WTC11 (cell line): ENCODE measurements at regions not wholly inside any gene's neighbourhood (a gene's known extent, or its start where the extent isn't known, plus 50 kb on each side); places are given as distances from the start of the nearest gene placed in this dataset.
"Not testable (repeated sequence)": the region's sequence is repeated elsewhere in the genome, so short reads cannot be mapped to it uniquely, and the experiment has no call there.

ENCODE experiments used
- ATAC-seq: fragments of 200-7000 bp; cut with Tn5 transposase; 2 replicates; pipeline ENCODE4 v1.10.0; 2021; ENCODE audit warnings: mild to moderate bottlenecking, moderate library complexity
- CTCF ChIA-PET: fragments of 300-600 bp; sonication (Branson Sonifier 250); formaldehyde crosslinking; loops from one replicate; lab custom pipeline; 2021; ENCODE audit warnings: antibody characterized with exemption; lab: Charles Lee
- POLR2A ChIA-PET: fragments of 350-600 bp; sonication (Branson Sonifier 250); formaldehyde crosslinking; loops from one replicate; lab custom pipeline; 2021; ENCODE audit warnings: antibody characterized with exemption; lab: Charles Lee
- DNase-seq: peaks from one replicate; pipeline ENCODE4 v3.0.0; 2021; ENCODE audit warnings: low spot score
- H3K27ac Mint-ChIP-seq: 2 replicates; pipeline ENCODE4 v1.8.0; 2021; ENCODE audit warnings: mixed read lengths
- H3K27me3 Mint-ChIP-seq: 2 replicates; pipeline ENCODE4 v1.8.0; 2021; ENCODE audit warnings: low read depth, mild to moderate bottlenecking, moderate library complexity, mixed read lengths
- H3K36me3 Mint-ChIP-seq: 2 replicates; pipeline ENCODE4 v1.8.0; 2021; ENCODE audit warnings: mixed read lengths
- H3K4me1 Mint-ChIP-seq: 2 replicates; pipeline ENCODE4 v1.8.0; 2022; ENCODE audit warnings: mixed read lengths
- H3K4me3 Mint-ChIP-seq: 2 replicates; pipeline ENCODE4 v1.8.0; 2021; ENCODE audit warnings: mild to moderate bottlenecking, moderate library complexity, mixed read lengths
- H3K9me3 Mint-ChIP-seq: 2 replicates; pipeline ENCODE4 v1.8.0; 2021; ENCODE audit warnings: mixed read lengths
- ATF2 ChIP-seq: sonication (generic); formaldehyde crosslinking; IDR thresholded peaks from 2 replicates; pipeline ENCODE4 v1.8.1; 2022; ENCODE audit warnings: low read depth, missing genetic modification reagents, borderline replicate concordance
- CBFB ChIP-seq: sonication (generic); formaldehyde crosslinking; IDR thresholded peaks from 2 replicates; pipeline ENCODE4 v1.8.1; 2022; ENCODE audit warnings: mild to moderate bottlenecking, low read depth, missing genetic modification reagents
- E2F4 ChIP-seq: sonication (generic); formaldehyde crosslinking; IDR thresholded peaks from 2 replicates; pipeline ENCODE4 v1.8.1; 2022; ENCODE audit warnings: low read depth, mild to moderate bottlenecking, moderate library complexity, missing genetic modification reagents, borderline replicate concordance
- ERG ChIP-seq: fragments of 250-450 bp; sonication (Bioruptor Pico); IDR thresholded peaks from 2 replicates; pipeline ENCODE4 v1.8.0; 2021; ENCODE audit warnings: mild to moderate bottlenecking
- ETV6 ChIP-seq: sonication (generic); formaldehyde crosslinking; IDR thresholded peaks from 2 replicates; pipeline ENCODE4 v1.8.1; 2022; ENCODE audit warnings: mild to moderate bottlenecking, missing genetic modification reagents
- FOXJ3 ChIP-seq: sonication (generic); formaldehyde crosslinking; IDR thresholded peaks from 2 replicates; pipeline ENCODE4 v1.9.0; 2021; ENCODE audit warnings: missing genetic modification reagents, mild to moderate bottlenecking, borderline replicate concordance
- GTF2I ChIP-seq: fragments of 250-450 bp; sonication (Bioruptor Pico); conservative IDR thresholded peaks from 2 replicates; pipeline ENCODE4 v1.4.0; 2021; ENCODE audit warnings: mild to moderate bottlenecking
- IRF2 ChIP-seq: sonication (generic); formaldehyde crosslinking; IDR thresholded peaks from 2 replicates; pipeline ENCODE4 v1.8.0; 2022; ENCODE audit warnings: low read depth, missing genetic modification reagents, borderline replicate concordance
- JAZF1 ChIP-seq: fragments of 250-450 bp; sonication (Bioruptor Pico); IDR thresholded peaks from 2 replicates; pipeline ENCODE4 v1.9.0; 2021; ENCODE audit warnings: moderate library complexity, mild to moderate bottlenecking, inconsistent platforms
- MYBL2 ChIP-seq: sonication (generic); formaldehyde crosslinking; IDR thresholded peaks from 2 replicates; pipeline ENCODE4 v1.8.1; 2023; ENCODE audit warnings: mild to moderate bottlenecking, moderate library complexity, missing genetic modification reagents
- NR2C2 ChIP-seq: sonication (generic); formaldehyde crosslinking; IDR thresholded peaks from 2 replicates; pipeline ENCODE4 v1.8.0; 2022; ENCODE audit warnings: mild to moderate bottlenecking, missing genetic modification reagents
- NR3C1 ChIP-seq: sonication (generic); formaldehyde crosslinking; conservative IDR thresholded peaks from 2 replicates; pipeline ENCODE4 v1.8.1; 2023; ENCODE audit warnings: low read depth, mild to moderate bottlenecking, missing genetic modification reagents
- SOX15 ChIP-seq: fragments of 250-450 bp; sonication (Bioruptor Pico); IDR thresholded peaks from 2 replicates; pipeline ENCODE4 v1.9.0; 2021; ENCODE audit warnings: mild to moderate bottlenecking
- SP1 ChIP-seq: sonication (generic); formaldehyde crosslinking; conservative IDR thresholded peaks from 2 replicates; pipeline ENCODE4 v1.8.1; 2022; ENCODE audit warnings: missing genetic modification reagents
- TCF7 ChIP-seq: sonication (generic); formaldehyde crosslinking; IDR thresholded peaks from 2 replicates; pipeline ENCODE4 v1.8.0; 2022; ENCODE audit warnings: mild to moderate bottlenecking, low read depth, missing genetic modification reagents, moderate library complexity
- TP53 ChIP-seq: sonication (generic); formaldehyde crosslinking; IDR thresholded peaks from 2 replicates; pipeline ENCODE4 v1.8.1; 2023; ENCODE audit warnings: mild to moderate bottlenecking, missing genetic modification reagents
- ZBTB21 ChIP-seq: sonication (generic); formaldehyde crosslinking; IDR thresholded peaks from 2 replicates; pipeline ENCODE4 v1.8.1; 2023; ENCODE audit warnings: mild to moderate bottlenecking, missing genetic modification reagents, borderline replicate concordance
- ZNF121 ChIP-seq: sonication (generic); formaldehyde crosslinking; IDR thresholded peaks from 2 replicates; pipeline ENCODE4 v1.8.0; 2023; ENCODE audit warnings: missing genetic modification reagents
- ZNF138 ChIP-seq: sonication (generic); formaldehyde crosslinking; conservative IDR thresholded peaks from 2 replicates; pipeline ENCODE4 v1.8.1; 2022; ENCODE audit warnings: mild to moderate bottlenecking, moderate library complexity, missing genetic modification reagents
- ZNF232 ChIP-seq: sonication (generic); formaldehyde crosslinking; IDR thresholded peaks from 2 replicates; pipeline ENCODE4 v1.8.0; 2022; ENCODE audit warnings: mild to moderate bottlenecking, missing genetic modification reagents
- ZNF416 ChIP-seq: fragments of 250-450 bp; sonication (Bioruptor Pico); IDR thresholded peaks from 2 replicates; pipeline ENCODE4 v1.9.0; 2021; ENCODE audit warnings: mild to moderate bottlenecking, inconsistent platforms
- ZNF512 ChIP-seq: sonication (generic); formaldehyde crosslinking; IDR thresholded peaks from 2 replicates; pipeline ENCODE4 v1.8.1; 2022; ENCODE audit warnings: missing genetic modification reagents, borderline replicate concordance

- TF ChIP-seq E2F4 (CRISPR knock-in tag) (no peak), TCF7 (CRISPR knock-in tag) (no peak)
Measured at GRCh38 chr1:233744779-233745513, 131.0 kb downstream of the KCNK1 start (continued).

- no peak for DNase-seq
- H3K9me3 Mint-ChIP-seq = peaks cover 6% of the 10 kb centered on the region; the same call in 1 of the 2 replicates
- peaks cover 7% of the 10 kb centered on the region for H3K4me1 Mint-ChIP-seq
- POLR2A ChIA-PET = no interaction called here
- no peak overlapping the region for H3K27ac Mint-ChIP-seq
- TF ChIP-seq SOX15 (CRISPR knock-in tag) (no peak), MYBL2 (CRISPR knock-in tag) (no peak), ZNF416 (CRISPR knock-in tag) (no peak), ZNF512 (CRISPR knock-in tag) (no peak), NR2C2 (CRISPR knock-in tag) (no peak), JAZF1 (no peak), ZNF232 (CRISPR knock-in tag) (no peak), ATF2 (no peak), CBFB (no peak), TCF7 (CRISPR knock-in tag) (no peak), ZNF138 (CRISPR knock-in tag) (no peak), IRF2 (CRISPR knock-in tag) (no peak), TP53 (CRISPR knock-in tag) (no peak), FOXJ3 (CRISPR knock-in tag) (no peak), GTF2I (no peak), ERG (CRISPR knock-in tag) (no peak), ZBTB21 (CRISPR knock-in tag) (no peak), NR3C1 (no peak)
- ATAC-seq = no peak
- no peak overlapping the region for H3K4me3 Mint-ChIP-seq
- no peaks in the 10 kb centered on the region for H3K36me3 Mint-ChIP-seq
- H3K27me3 Mint-ChIP-seq = no peaks in the 10 kb centered on the region
- CTCF ChIA-PET = no interaction called here
Measured at GRCh38 chr1:233750139-233750538, 136.2 kb downstream of the KCNK1 start.

- no peak overlapping the region for H3K4me3 Mint-ChIP-seq
- ATAC-seq (no peak), DNase-seq (no peak)
- H3K36me3 Mint-ChIP-seq = no peaks in the 10 kb centered on the region
- CTCF ChIA-PET = no interaction called here
- TF ChIP-seq SP1 (CRISPR knock-in tag) = no peak
- no peak for TF ChIP-seq ZNF121 (CRISPR knock-in tag)
- TF ChIP-seq ETV6 (CRISPR knock-in tag) = no peak
- peaks cover 2% of the 10 kb centered on the region; the same call in 1 of the 2 replicates for H3K9me3 Mint-ChIP-seq
- no peak overlapping the region for H3K27ac Mint-ChIP-seq
- H3K27me3 Mint-ChIP-seq = no peaks in the 10 kb centered on the region; the same call in none of the 2 replicates
- no peaks in the 10 kb centered on the region for H3K4me1 Mint-ChIP-seq
- POLR2A ChIA-PET = no interaction called here
Measured at GRCh38 chr1:233759665-233760064, 144.8 kb upstream of the SLC35F3 start.

- H3K4me1 Mint-ChIP-seq, H3K27me3 Mint-ChIP-seq, H3K4me3 Mint-ChIP-seq, DNase-seq, ATAC-seq, H3K27ac Mint-ChIP-seq, H3K36me3 Mint-ChIP-seq, POLR2A ChIA-PET, CTCF ChIA-PET: not testable (repeated sequence)
- H3K9me3 Mint-ChIP-seq = peaks cover 16% of the 10 kb centered on the region
Measured at GRCh38 chr1:233764304-233764703, 140.2 kb upstream of the SLC35F3 start.
